Psoas muscle (tissue), 7 donors: ENCODE measurements at regions not wholly inside any gene's neighbourhood (a gene's known extent, or its start where the extent isn't known, plus 50 kb on each side); places are given as distances from the start of the nearest gene placed in this dataset.

Experiments used
- ATAC-seq, 4 donors: fragments of 200-7000 bp; cut with Tn5 transposase; one replicate each; pipeline ENCODE4 v1.9.1; 2020; ENCODE audit warnings: moderate library complexity in 3 of 4, mild to moderate bottlenecking in 2 of 4
- DNase-seq, 2 donors: peaks; one replicate each; pipeline ENCODE4 v3.0.0-alpha.2; 2020
- H3K27ac ChIP-seq: fragments of 200-600 bp; one replicate; pipeline ENCODE4 v1.8.0; 2022
- H3K27me3 ChIP-seq, 3 donors: fragments of 200-600 bp in 1 of 3; one replicate each; pipeline versions ENCODE4 v1.6.1 to v1.8.0; 2013 to 2022; ENCODE audit warnings: low read length in 2 of 3, mild to moderate bottlenecking in 2 of 3, moderate library complexity in 1 of 3; ENCODE audit not compliant: insufficient read depth in 3 of 3
- H3K36me3 ChIP-seq, 2 donors: fragments of 200-600 bp in 1 of 2; one replicate each; pipeline versions ENCODE4 v1.6.1 to v1.8.0; 2013 to 2022; ENCODE audit warnings: low read depth in 1 of 2, mild to moderate bottlenecking in 1 of 2, moderate library complexity in 1 of 2; ENCODE audit not compliant: insufficient read depth in 1 of 2
- H3K4me1 ChIP-seq: fragments of 200-600 bp; one replicate; pipeline ENCODE4 v1.8.0; 2022
- H3K4me3 ChIP-seq: fragments of 200-600 bp; one replicate; pipeline ENCODE4 v1.8.0; 2022; ENCODE audit warnings: mild to moderate bottlenecking
- H3K9me3 ChIP-seq: fragments of 200-600 bp; one replicate; pipeline ENCODE4 v1.8.0; 2022
- CTCF ChIP-seq: fragments of 200-600 bp; IDR thresholded peaks from one replicate; pipeline ENCODE4 v1.8.0; 2022; ENCODE audit warnings: antibody characterized with exemption
- WGBS, 3 donors: extraction: QIAGEN DNeasy Blood & Tissue Kit; methylation state at CpG; one replicate each; pipeline versions ENCODE4 v1.1.6 to v1.1.7; 2013; 5-methylcytosine and 5-hydroxymethylcytosine counted together
- intact Hi-C, 2 donors: fragments of 100-400 bp; cut with DNase I; formaldehyde crosslinking; loops; one replicate each; pipeline versions ENCODE4 v1.11.0 to v1.14.2; 2022
- donor health status: healthy with polysubstance abuse.
- donor health status: DM: no; HTN: no; CAD: no; lungs with moderate emphysema.
- donor health status: Bipolar disorder and iron deficiency.
- donor health status: healthy.
- donor health status: DM: yes; HTN: yes; CAD: no.
- donor health status: DM: no; HTN: no; CAD: no.
- donor health status: DM: yes; HTN: yes; CAD: no.

GRCh38 chr7:35389636-35390035 lies 135.7 kb upstream of the TBX20 start:
- Histone ChIP-seq H3K27ac (no peak overlapping the region), H3K9me3 (no peaks in the 10 kb centered on the region), H3K4me1 (no peaks in the 10 kb centered on the region), H3K4me3 (no peak overlapping the region), H3K36me3 (no peaks in the 10 kb centered on the region), H3K27me3 (peaks cover 0 to 2% (median 0%) of the 10 kb centered on the region in 3 donors)
- no peak for DNase-seq
- 75 to 82% (median 76%) methylated on average over 3 of the region's 3 CpGs for WGBS, 3 donors
- intact Hi-C loops, result no loop called here
- no peak for TF ChIP-seq CTCF
- ATAC-seq, result no peak

GRCh38 chr7:35386816-35387706 lies 133.2 kb upstream of the TBX20 start:
- no peak overlapping the region for H3K27ac ChIP-seq

GRCh38 chr7:35386082-35386815 lies 132.3 kb upstream of the TBX20 start:
- TF ChIP-seq CTCF, result no peak
- H3K27ac ChIP-seq, result no peak overlapping the region
- ATAC-seq (no peak), DNase-seq (no peak)
- no peaks in the 10 kb centered on the region for H3K9me3 ChIP-seq
- intact Hi-C loops, result no loop called here
- no peaks in the 10 kb centered on the region for H3K36me3 ChIP-seq
- H3K4me1 ChIP-seq, result no peaks in the 10 kb centered on the region
- 85 to 92% (median 91%) methylated on average over 8 of the region's 8 CpGs for WGBS, 3 donors
- H3K4me3 ChIP-seq, result no peak overlapping the region
- peaks cover 0 to 2% (median 0%) of the 10 kb centered on the region in 3 donors for H3K27me3 ChIP-seq

More at GRCh38 chr7:35386816-35387706, 133.2 kb upstream of the TBX20 start:
- Histone ChIP-seq H3K4me1 (no peaks in the 10 kb centered on the region), H3K36me3 (no peaks in the 10 kb centered on the region), H3K4me3 (no peak overlapping the region), H3K27me3 (peaks cover 0 to 2% (median 0%) of the 10 kb centered on the region in 3 donors), H3K9me3 (no peaks in the 10 kb centered on the region)
- TF ChIP-seq CTCF, result no peak
- WGBS, 3 donors, result 75 to 79% (median 75%) methylated on average over 12 of the region's 12 CpGs
- no peak for ATAC-seq
- DNase-seq, result no peak
- intact Hi-C loops, result no loop called here

- ATAC-seq, result no peak
- no peaks in the 10 kb centered on the region for H3K4me1 ChIP-seq
- H3K4me3 ChIP-seq, result no peak overlapping the region
- TF ChIP-seq CTCF, result no peak
- no peaks in the 10 kb centered on the region for H3K36me3 ChIP-seq
- no peaks in the 10 kb centered on the region for H3K9me3 ChIP-seq
- WGBS, 3 donors, result 62 to 70% (median 63%) methylated on average over 10 of the region's 10 CpGs
- no peaks in the 10 kb centered on the region for H3K27me3 ChIP-seq
- intact Hi-C loops, result no loop called here
- no peak overlapping the region for H3K27ac ChIP-seq
- no peak for DNase-seq
Observed at GRCh38 chr7:35384761-35385700, 131.1 kb upstream of the TBX20 start.
